ENCODE measurements at regions not wholly inside any gene's neighbourhood (a gene's known extent, or its start where the extent isn't known, plus 50 kb on each side); places are given as distances from the start of the nearest gene placed in this dataset.
"Not testable (repeated sequence)": the region's sequence is repeated elsewhere in the genome, so short reads cannot be mapped to it uniquely, and the experiment has no call there.

DNA sequence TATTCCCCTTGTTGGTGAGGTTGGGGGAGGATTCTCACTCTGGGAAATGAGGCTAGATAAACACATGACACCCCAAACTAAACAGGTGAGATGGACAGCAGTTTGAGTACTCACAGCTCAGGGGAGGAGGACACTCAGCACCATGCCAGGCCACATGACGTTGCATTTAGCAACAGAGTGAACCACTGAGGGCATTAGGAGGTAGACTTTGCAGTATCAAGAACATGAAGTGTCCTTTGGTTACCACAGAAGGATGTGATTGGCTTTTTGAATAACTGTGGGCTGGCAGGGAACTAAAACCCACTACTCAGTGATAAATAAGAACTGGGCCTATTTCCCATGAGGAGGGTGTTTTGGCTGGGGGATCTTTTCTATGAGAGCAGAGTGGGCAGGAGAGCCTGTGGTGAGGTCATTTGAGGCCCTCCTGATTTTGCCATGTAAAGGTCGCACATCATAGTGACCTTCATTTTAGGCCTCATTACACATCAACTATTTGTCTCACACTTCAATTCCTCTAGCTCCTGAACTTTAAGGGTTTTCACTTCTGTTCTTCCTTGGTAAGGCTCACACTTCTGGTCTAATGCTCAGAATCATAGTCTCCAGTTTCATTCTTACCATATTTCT, 89.8 kb upstream of the PRKD1 start:
- Histone ChIP-seq H3K27me3 (ENCODE audit: low read depth, low read length) (no peaks in the 10 kb centered on the region), H3K27ac (ENCODE audit: low read length) (no peak overlapping the region), H3K9me3 (ENCODE audit: control insufficient read depth in 1 of 2, low read length in 2 of 2) (no peaks in the 10 kb centered on the region), H3K4me1 (ENCODE audit: control insufficient read depth in 1 of 2, insufficient read depth in 2 of 2, low read length in 2 of 2) (no peaks in the 10 kb centered on the region), H3K4me3 (ENCODE audit: low read depth in 1 of 2, low read length in 2 of 2) (no peak overlapping the region), H3K36me3 (ENCODE audit: control insufficient read depth in 1 of 2, insufficient read depth in 2 of 2, low read length in 2 of 2) (no peaks in the 10 kb centered on the region)

DNA sequence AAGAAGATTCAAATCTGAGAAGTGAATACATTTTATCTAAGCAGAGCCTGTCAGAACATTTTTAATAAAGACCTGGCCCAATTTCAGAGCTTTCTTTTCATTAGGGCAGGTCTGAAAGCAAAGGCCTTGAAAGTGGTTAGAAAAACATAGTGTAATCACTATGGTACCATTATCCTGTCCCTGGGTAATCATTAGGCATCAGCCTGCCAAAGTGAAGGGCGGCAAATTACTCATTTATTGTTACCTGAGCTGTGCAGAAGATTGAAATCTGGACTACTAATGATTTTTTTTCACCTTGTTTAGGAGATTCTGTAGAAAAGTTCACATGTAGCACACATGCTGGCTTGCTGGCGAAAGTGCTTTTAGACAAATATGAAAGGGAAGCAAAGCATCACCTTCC, 92.6 kb upstream of the PRKD1 start:
- Histone ChIP-seq H3K4me1 (ENCODE audit: control insufficient read depth in 1 of 2, insufficient read depth in 2 of 2, low read length in 2 of 2) (no peaks in the 10 kb centered on the region), H3K27me3 (ENCODE audit: low read depth, low read length) (no peaks in the 10 kb centered on the region), H3K9me3 (ENCODE audit: control insufficient read depth in 1 of 2, low read length in 2 of 2) (peaks cover 0 to 5% of the 10 kb centered on the region in 2 donors), H3K4me3 (ENCODE audit: low read depth in 1 of 2, low read length in 2 of 2) (no peak overlapping the region), H3K27ac (ENCODE audit: low read length) (no peak overlapping the region), H3K36me3 (ENCODE audit: control insufficient read depth in 1 of 2, insufficient read depth in 2 of 2, low read length in 2 of 2) (no peaks in the 10 kb centered on the region)

DNA sequence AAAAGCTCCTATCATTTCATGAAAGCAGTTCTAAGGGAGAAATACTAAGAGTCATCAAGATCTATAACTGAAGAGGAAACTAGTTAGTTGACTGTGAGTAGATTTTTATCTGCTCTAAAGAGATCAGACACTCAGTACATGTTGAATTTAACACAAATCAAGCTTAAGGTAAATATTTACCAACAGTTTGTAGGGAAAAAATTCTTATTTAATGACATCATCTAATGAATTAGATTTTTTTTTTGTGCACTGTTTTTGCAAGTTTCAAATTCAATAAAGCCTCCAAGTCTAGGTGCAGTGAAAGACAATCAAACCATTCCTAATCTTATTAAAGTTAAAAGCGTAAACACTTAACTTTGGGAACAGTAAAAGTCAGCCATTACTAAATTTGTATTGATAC, 93.0 kb upstream of the PRKD1 start:
- Histone ChIP-seq H3K27me3 (ENCODE audit: low read depth, low read length) (no peaks in the 10 kb centered on the region), H3K27ac (ENCODE audit: low read length) (no peak overlapping the region), H3K4me3 (ENCODE audit: low read depth in 1 of 2, low read length in 2 of 2) (no peak overlapping the region), H3K9me3 (ENCODE audit: control insufficient read depth in 1 of 2, low read length in 2 of 2) (peaks cover 0 to 5% of the 10 kb centered on the region in 2 donors), H3K36me3 (ENCODE audit: control insufficient read depth in 1 of 2, insufficient read depth in 2 of 2, low read length in 2 of 2) (no peaks in the 10 kb centered on the region), H3K4me1 (ENCODE audit: control insufficient read depth in 1 of 2, insufficient read depth in 2 of 2, low read length in 2 of 2) (no peaks in the 10 kb centered on the region)

DNA sequence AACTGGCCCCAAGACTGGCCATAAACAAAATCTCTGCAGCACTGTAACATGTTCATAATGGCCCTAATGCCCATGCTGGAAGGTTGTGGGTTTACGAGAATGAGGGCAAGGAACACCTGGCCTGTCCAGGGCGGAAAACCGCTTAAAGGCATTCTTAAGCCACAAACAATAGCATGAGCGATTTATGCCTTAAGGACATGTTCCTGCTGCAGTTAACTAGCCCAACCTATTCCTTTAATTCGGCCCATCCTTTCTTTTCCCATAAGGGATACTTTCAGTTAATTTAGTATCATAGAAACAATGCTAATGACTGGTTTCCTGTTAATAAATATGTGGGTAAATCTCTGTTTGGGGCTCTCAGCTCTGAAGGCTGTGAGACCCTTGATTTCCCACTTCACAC, 95.7 kb upstream of the PRKD1 start:
- not testable (repeated sequence) for H3K4me3 ChIP-seq (ENCODE audit: low read depth in 1 of 2, low read length in 2 of 2); H3K36me3 ChIP-seq (ENCODE audit: control insufficient read depth in 1 of 2, insufficient read depth in 2 of 2, low read length in 2 of 2); H3K4me1 ChIP-seq (ENCODE audit: control insufficient read depth in 1 of 2, insufficient read depth in 2 of 2, low read length in 2 of 2); H3K27me3 ChIP-seq (ENCODE audit: low read depth, low read length); H3K27ac ChIP-seq (ENCODE audit: low read length); H3K9me3 ChIP-seq (ENCODE audit: control insufficient read depth in 1 of 2, low read length in 2 of 2)

DNA sequence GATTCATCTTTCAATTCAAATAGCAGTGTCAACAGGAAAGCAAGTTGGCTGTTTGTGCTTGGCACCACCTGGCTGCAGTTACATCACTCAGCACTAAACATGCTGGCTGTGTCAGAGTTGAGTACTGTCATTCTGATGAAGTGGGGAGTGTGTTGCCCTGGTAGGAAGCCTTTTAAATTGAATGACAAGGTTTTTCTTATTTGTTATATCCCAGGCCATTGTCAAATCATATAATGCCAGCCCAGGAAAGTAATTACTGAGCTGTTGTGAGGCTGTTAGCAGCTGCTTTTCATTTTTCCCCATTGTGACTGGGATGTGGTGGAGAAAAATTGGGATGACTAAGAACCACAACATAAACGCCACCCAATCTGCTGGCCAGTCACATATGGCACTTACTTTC, 106.5 kb upstream of the PRKD1 start:
- no peaks in the 10 kb centered on the region for H3K9me3 ChIP-seq (ENCODE audit: control insufficient read depth in 1 of 2, low read length in 2 of 2)
- no peaks in the 10 kb centered on the region for H3K4me1 ChIP-seq (ENCODE audit: control insufficient read depth in 1 of 2, insufficient read depth in 2 of 2, low read length in 2 of 2)
- no peak overlapping the region for H3K4me3 ChIP-seq (ENCODE audit: low read depth in 1 of 2, low read length in 2 of 2)
- no peaks in the 10 kb centered on the region for H3K27me3 ChIP-seq (ENCODE audit: low read depth, low read length)
- no peak overlapping the region for H3K27ac ChIP-seq (ENCODE audit: low read length)
- no peaks in the 10 kb centered on the region for H3K36me3 ChIP-seq (ENCODE audit: control insufficient read depth in 1 of 2, insufficient read depth in 2 of 2, low read length in 2 of 2)

DNA sequence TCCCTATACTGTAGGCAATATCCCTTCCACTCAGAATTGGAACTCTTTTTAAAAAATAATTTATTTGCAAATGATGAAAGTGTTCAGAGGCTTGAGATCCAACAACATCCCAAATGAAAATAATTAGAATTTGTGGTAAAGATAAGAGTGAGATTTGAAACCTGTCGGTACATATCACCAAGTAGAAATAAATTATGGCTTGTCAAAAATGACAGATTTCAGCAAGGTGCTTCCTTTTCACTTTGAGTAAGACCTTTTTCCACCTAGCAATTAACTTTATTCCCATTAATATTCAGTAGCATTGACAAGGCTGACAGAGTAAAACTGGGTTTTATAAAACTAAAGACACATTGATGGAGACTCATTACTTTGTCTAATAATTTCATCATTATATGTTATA, 107.7 kb upstream of the PRKD1 start:
- no peaks in the 10 kb centered on the region for H3K27me3 ChIP-seq (ENCODE audit: low read depth, low read length)
- no peaks in the 10 kb centered on the region for H3K36me3 ChIP-seq (ENCODE audit: control insufficient read depth in 1 of 2, insufficient read depth in 2 of 2, low read length in 2 of 2)
- no peaks in the 10 kb centered on the region for H3K4me1 ChIP-seq (ENCODE audit: control insufficient read depth in 1 of 2, insufficient read depth in 2 of 2, low read length in 2 of 2)
- H3K9me3 ChIP-seq (ENCODE audit: control insufficient read depth in 1 of 2, low read length in 2 of 2): no peaks in the 10 kb centered on the region
- no peak overlapping the region for H3K27ac ChIP-seq (ENCODE audit: low read length)
- H3K4me3 ChIP-seq (ENCODE audit: low read depth in 1 of 2, low read length in 2 of 2): no peak overlapping the region

DNA sequence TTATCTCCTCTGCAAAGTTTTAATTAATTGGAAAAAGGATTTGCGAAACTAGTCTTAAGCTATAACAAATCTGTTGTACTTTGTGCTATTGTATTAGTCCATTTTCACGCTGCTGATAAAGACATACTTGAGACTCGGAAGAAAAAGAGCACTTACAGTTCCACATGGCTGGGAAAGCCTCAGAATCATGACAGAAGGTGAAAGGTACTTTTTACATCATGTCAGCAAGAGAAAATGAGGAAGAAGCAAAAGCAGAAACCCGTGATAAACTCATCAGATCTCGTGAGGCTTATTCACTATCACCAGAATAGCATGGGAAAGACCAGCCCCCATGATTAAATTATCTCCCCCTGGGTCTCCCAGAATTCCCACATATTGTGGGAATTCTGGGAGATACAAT, 118.1 kb upstream of the PRKD1 start:
- H3K27me3 ChIP-seq (ENCODE audit: low read depth, low read length): no peaks in the 10 kb centered on the region
- no peak overlapping the region for H3K4me3 ChIP-seq (ENCODE audit: low read depth in 1 of 2, low read length in 2 of 2)
- H3K27ac ChIP-seq (ENCODE audit: low read length): no peak overlapping the region
- H3K36me3 ChIP-seq (ENCODE audit: control insufficient read depth in 1 of 2, insufficient read depth in 2 of 2, low read length in 2 of 2): no peaks in the 10 kb centered on the region
- no peaks in the 10 kb centered on the region for H3K4me1 ChIP-seq (ENCODE audit: control insufficient read depth in 1 of 2, insufficient read depth in 2 of 2, low read length in 2 of 2)
- no peaks in the 10 kb centered on the region for H3K9me3 ChIP-seq (ENCODE audit: control insufficient read depth in 1 of 2, low read length in 2 of 2)

DNA sequence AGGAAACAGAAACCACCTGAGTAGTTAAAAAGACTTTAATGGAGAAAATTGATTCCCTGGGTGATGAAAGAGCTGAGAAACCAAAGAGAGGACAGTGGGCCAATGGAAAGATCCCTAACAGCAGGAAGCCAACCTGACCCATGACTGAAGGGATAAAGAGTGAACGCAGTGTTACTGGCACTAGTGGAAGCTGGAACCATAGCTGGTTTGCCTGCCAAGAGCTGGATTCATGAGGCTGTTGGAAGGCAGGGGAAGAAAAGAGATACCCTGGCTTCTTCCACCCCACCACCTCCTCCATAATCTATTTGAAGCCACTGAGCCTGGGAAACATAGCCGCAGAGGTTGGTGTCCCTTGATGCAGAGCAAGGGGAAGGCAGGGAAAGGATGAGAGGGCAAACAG, 125.5 kb upstream of the PRKD1 start:
- Histone ChIP-seq H3K27ac (ENCODE audit: low read length) (no peak overlapping the region), H3K4me3 (ENCODE audit: low read depth in 1 of 2, low read length in 2 of 2) (no peak overlapping the region), H3K27me3 (ENCODE audit: low read depth, low read length) (no peaks in the 10 kb centered on the region), H3K36me3 (ENCODE audit: control insufficient read depth in 1 of 2, insufficient read depth in 2 of 2, low read length in 2 of 2) (no peaks in the 10 kb centered on the region), H3K9me3 (ENCODE audit: control insufficient read depth in 1 of 2, low read length in 2 of 2) (no peaks in the 10 kb centered on the region), H3K4me1 (ENCODE audit: control insufficient read depth in 1 of 2, insufficient read depth in 2 of 2, low read length in 2 of 2) (no peaks in the 10 kb centered on the region)

DNA sequence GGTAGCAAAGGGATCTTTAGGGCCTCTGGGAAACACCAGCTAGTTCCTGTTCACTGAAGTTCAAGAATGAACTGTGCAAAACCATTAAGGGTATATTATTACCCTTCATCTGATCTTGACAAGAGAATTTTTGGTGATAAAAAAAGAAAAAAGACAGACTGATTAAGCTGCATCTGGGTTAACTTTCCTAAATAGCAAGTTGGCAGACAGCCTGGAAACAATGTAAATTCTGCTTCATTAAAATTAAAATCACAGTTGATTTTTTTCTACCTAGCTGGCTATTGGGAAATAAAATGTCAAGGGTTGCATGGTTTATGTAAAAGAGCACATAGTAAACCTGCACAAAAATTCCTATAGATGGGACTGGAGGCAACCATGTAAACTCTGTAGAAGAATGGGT, 126.6 kb upstream of the PRKD1 start:
- Histone ChIP-seq H3K27me3 (ENCODE audit: low read depth, low read length) (no peaks in the 10 kb centered on the region), H3K9me3 (ENCODE audit: control insufficient read depth in 1 of 2, low read length in 2 of 2) (no peaks in the 10 kb centered on the region), H3K4me3 (ENCODE audit: low read depth in 1 of 2, low read length in 2 of 2) (no peak overlapping the region), H3K4me1 (ENCODE audit: control insufficient read depth in 1 of 2, insufficient read depth in 2 of 2, low read length in 2 of 2) (no peaks in the 10 kb centered on the region), H3K36me3 (ENCODE audit: control insufficient read depth in 1 of 2, insufficient read depth in 2 of 2, low read length in 2 of 2) (no peaks in the 10 kb centered on the region), H3K27ac (ENCODE audit: low read length) (no peak overlapping the region)

DNA sequence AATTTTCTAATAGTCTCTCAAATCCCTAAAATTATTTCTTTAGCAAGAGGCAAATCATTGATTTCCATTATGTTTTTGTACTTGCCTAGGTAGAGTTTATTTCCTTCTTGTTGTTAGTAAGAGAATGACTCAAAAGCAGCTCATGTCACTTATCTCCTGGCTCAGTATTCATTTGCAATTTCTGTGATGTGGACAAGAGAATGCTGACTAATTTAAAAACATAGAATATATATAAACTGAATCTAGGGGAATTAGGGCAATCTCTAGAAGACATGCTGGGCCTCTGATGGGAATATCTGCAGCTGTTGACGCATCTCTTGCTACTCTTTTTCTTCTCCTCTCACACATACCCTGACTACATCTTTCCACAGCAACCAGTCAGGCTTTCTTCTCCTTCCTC, 130.8 kb upstream of the PRKD1 start:
- no peaks in the 10 kb centered on the region for H3K36me3 ChIP-seq (ENCODE audit: control insufficient read depth in 1 of 2, insufficient read depth in 2 of 2, low read length in 2 of 2)
- H3K4me3 ChIP-seq (ENCODE audit: low read depth in 1 of 2, low read length in 2 of 2): no peak overlapping the region
- H3K9me3 ChIP-seq (ENCODE audit: control insufficient read depth in 1 of 2, low read length in 2 of 2): no peaks in the 10 kb centered on the region
- H3K27me3 ChIP-seq (ENCODE audit: low read depth, low read length): no peaks in the 10 kb centered on the region
- no peak overlapping the region for H3K27ac ChIP-seq (ENCODE audit: low read length)
- H3K4me1 ChIP-seq (ENCODE audit: control insufficient read depth in 1 of 2, insufficient read depth in 2 of 2, low read length in 2 of 2): no peaks in the 10 kb centered on the region

DNA sequence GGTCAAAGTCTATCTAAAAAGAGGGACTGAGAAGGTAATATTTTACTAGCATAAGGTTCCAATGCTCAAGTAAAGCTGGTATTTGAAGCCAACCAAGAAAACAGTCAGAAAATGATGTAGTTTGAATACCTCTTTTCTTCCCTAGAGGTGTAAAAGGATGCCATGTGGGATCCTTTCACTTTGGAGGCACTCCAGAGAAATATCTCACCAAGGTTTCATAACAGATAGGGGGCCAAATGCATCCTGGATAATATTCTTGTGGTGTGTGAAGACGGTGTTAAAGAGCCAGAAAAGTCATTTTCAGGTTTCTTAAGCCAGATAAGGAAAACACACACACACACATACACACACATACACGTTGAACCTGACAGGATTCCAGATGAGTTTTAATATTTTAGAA, 136.1 kb upstream of the PRKD1 start:
- Histone ChIP-seq H3K27me3 (ENCODE audit: low read depth, low read length) (no peaks in the 10 kb centered on the region), H3K27ac (ENCODE audit: low read length) (no peak overlapping the region), H3K9me3 (ENCODE audit: control insufficient read depth in 1 of 2, low read length in 2 of 2) (no peaks in the 10 kb centered on the region), H3K36me3 (ENCODE audit: control insufficient read depth in 1 of 2, insufficient read depth in 2 of 2, low read length in 2 of 2) (no peaks in the 10 kb centered on the region), H3K4me3 (ENCODE audit: low read depth in 1 of 2, low read length in 2 of 2) (no peak overlapping the region), H3K4me1 (ENCODE audit: control insufficient read depth in 1 of 2, insufficient read depth in 2 of 2, low read length in 2 of 2) (no peaks in the 10 kb centered on the region)

DNA sequence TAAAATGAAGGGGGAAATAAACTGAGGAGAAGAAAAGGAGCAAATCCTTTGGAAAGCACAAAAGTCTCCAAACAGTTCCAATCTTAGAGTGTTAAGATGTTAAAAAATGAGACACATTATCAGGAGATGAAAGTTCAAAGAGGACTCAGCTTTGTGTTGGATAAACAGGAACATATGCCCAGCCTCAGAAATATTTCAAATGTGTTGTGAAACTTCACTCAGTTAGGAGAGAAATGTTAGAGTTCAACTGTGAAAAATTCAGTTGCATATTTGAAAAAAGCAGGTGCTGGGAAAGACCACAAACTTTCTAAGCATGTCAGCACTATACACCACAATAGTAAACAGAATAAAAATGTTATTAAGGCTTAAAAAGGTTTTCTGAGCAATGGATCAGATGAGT, 136.8 kb upstream of the PRKD1 start:
- no peaks in the 10 kb centered on the region for H3K36me3 ChIP-seq (ENCODE audit: control insufficient read depth in 1 of 2, insufficient read depth in 2 of 2, low read length in 2 of 2)
- no peak overlapping the region for H3K27ac ChIP-seq (ENCODE audit: low read length)
- H3K4me1 ChIP-seq (ENCODE audit: control insufficient read depth in 1 of 2, insufficient read depth in 2 of 2, low read length in 2 of 2): no peaks in the 10 kb centered on the region
- no peak overlapping the region for H3K4me3 ChIP-seq (ENCODE audit: low read depth in 1 of 2, low read length in 2 of 2)
- no peaks in the 10 kb centered on the region for H3K9me3 ChIP-seq (ENCODE audit: control insufficient read depth in 1 of 2, low read length in 2 of 2)
- no peaks in the 10 kb centered on the region for H3K27me3 ChIP-seq (ENCODE audit: low read depth, low read length)

Data from muscle layer of duodenum (tissue), 2 donors.